Caco-2 (cell line): ENCODE measurements at regions not wholly inside any gene's neighbourhood (a gene's known extent, or its start where the extent isn't known, plus 50 kb on each side); places are given as distances from the start of the nearest gene placed in this dataset.

Experiments
- BruUV-seq: library from RNA; stranded (reverse); fragments of 400-500 nt; replicated peaks from 2 replicates; lab custom pipeline; 2021; lab: Mats Ljungman, UMichigan
- CTCF ChIA-PET: fragments of 300-600 bp; sonication (Branson Sonifier 250); formaldehyde crosslinking; loops from one replicate; lab custom pipeline; 2022; ENCODE audit warnings: antibody characterized with exemption; lab: Charles Lee
- POLR2A ChIA-PET: fragments of 300-600 bp; sonication (Branson Sonifier 250); formaldehyde crosslinking; loops from one replicate; lab custom pipeline; 2022; ENCODE audit warnings: antibody characterized with exemption; lab: Charles Lee
- DNase-seq, 2 experiments: peaks; one replicate each; pipeline versions ENCODE4 v3.0.0 to v3.0.0-alpha.2; 2020 to 2022
- H3K27me3 ChIP-seq: replicated peaks from 2 replicates; pipeline ENCODE4 v1.6.0; 2011; ENCODE audit warnings: low read length; ENCODE audit not compliant: control insufficient read depth, insufficient read depth
- H3K36me3 ChIP-seq: 2 replicates; pipeline ENCODE4 v1.5.1; 2011; ENCODE audit warnings: low read length; ENCODE audit not compliant: control insufficient read depth, insufficient read depth
- H3K4me1 ChIP-seq: fragments of 250-450 bp; sonication (Bioruptor Pico); 2 replicates; pipeline ENCODE4 v1.5.1; 2020; ENCODE audit warnings: mild to moderate bottlenecking
- H3K4me3 ChIP-seq: 2 replicates; pipeline ENCODE4 v1.5.1; 2011; ENCODE audit warnings: low read depth, mild to moderate bottlenecking, control low read depth, low read length
- H3K9me3 ChIP-seq: fragments of 250-450 bp; sonication (Bioruptor Pico); 2 replicates; pipeline ENCODE4 v1.5.1; 2020; ENCODE audit warnings: mild to moderate bottlenecking, moderate library complexity
- H3K27ac Mint-ChIP-seq: one replicate; pipeline ENCODE4 v1.8.0; 2022; ENCODE audit warnings: mixed read lengths; ENCODE audit not compliant: unreplicated experiment
- H3K27me3 Mint-ChIP-seq: one replicate; pipeline ENCODE4 v1.8.0; 2022; ENCODE audit warnings: mixed read lengths; ENCODE audit not compliant: insufficient read depth, unreplicated experiment
- H3K36me3 Mint-ChIP-seq: one replicate; pipeline ENCODE4 v1.8.0; 2022; ENCODE audit warnings: mild to moderate bottlenecking, mixed read lengths; ENCODE audit not compliant: insufficient read depth, unreplicated experiment
- H3K4me1 Mint-ChIP-seq: one replicate; pipeline ENCODE4 v1.8.0; 2022; ENCODE audit warnings: low read depth, mixed read lengths; ENCODE audit not compliant: unreplicated experiment
- H3K4me3 Mint-ChIP-seq: one replicate; pipeline ENCODE4 v1.8.0; 2022; ENCODE audit warnings: mild to moderate bottlenecking, moderate library complexity, mixed read lengths; ENCODE audit not compliant: unreplicated experiment
- H3K9me3 Mint-ChIP-seq: one replicate; pipeline ENCODE4 v1.8.0; 2022; ENCODE audit warnings: mixed read lengths; ENCODE audit not compliant: unreplicated experiment
- CTCF ChIP-seq, 2 experiments: fragments of 200-600 bp in 1 of 2; IDR thresholded peaks; 1 replicate in 1 of 2; 2 replicates in 1 of 2; pipeline versions ENCODE4 v1.5.1 to v1.8.0; 2011 to 2022; ENCODE audit warnings: antibody characterized with exemption in 1 of 2, control low read depth in 1 of 2, inconsistent platforms in 1 of 2, low read depth in 1 of 2, low read length in 1 of 2, mild to moderate bottlenecking in 1 of 2, moderate library complexity in 1 of 2; ENCODE audit not compliant: insufficient read depth in 1 of 2, severe bottlenecking in 1 of 2, unreplicated experiment in 1 of 2
- intact Hi-C: fragments of 100-400 bp; cut with micrococcal nuclease; formaldehyde crosslinking; loops from one replicate; pipeline ENCODE4 v1.10.0; 2022; ENCODE audit not compliant: unreplicated experiment

- no peaks in the 10 kb centered on the region for H3K9me3 ChIP-seq
- BruUV-seq: no TSS peak
- peaks cover 4% of the 10 kb centered on the region for H3K27me3 Mint-ChIP-seq
- intact Hi-C loops: no loop called here
- no peak overlapping the region for H3K4me3 ChIP-seq
- no peaks in the 10 kb centered on the region for H3K36me3 Mint-ChIP-seq
- no peak for DNase-seq
- no peaks in the 10 kb centered on the region for H3K27me3 ChIP-seq
- no peaks in the 10 kb centered on the region for H3K4me1 Mint-ChIP-seq
- H3K27ac Mint-ChIP-seq: no peak overlapping the region
- ChIA-PET CTCF (no interaction called here), POLR2A (no interaction called here)
- H3K36me3 ChIP-seq: no peaks in the 10 kb centered on the region
- no peaks in the 10 kb centered on the region for H3K9me3 Mint-ChIP-seq
- H3K4me3 Mint-ChIP-seq: no peak overlapping the region
- no peaks in the 10 kb centered on the region for H3K4me1 ChIP-seq
- no peak for TF ChIP-seq CTCF (IDR thresholded peaks at IDR 0.05; ENCODE audit: insufficient read depth in 1 of 2, low read depth in 1 of 2, low read length in 1 of 2, severe bottlenecking in 1 of 2, unreplicated experiment in 1 of 2)
Measured at GRCh38 chr15:87225436-87225835, 1031.1 kb downstream of the NTRK3 start.

- DNase-seq: no peak
Measured at GRCh38 chr15:87224404-87224803, 1032.1 kb downstream of the NTRK3 start.

GRCh38 chr15:87219650-87220615 is 1036.6 kb downstream of the NTRK3 start:
- CTCF ChIA-PET: no interaction called here
- Mint-ChIP-seq H3K36me3 (no peaks in the 10 kb centered on the region), H3K4me3 (no peak overlapping the region), H3K27me3 (peaks cover 5% of the 10 kb centered on the region), H3K9me3 (no peaks in the 10 kb centered on the region), H3K4me1 (no peaks in the 10 kb centered on the region), H3K27ac (no peak overlapping the region)
- TF ChIP-seq CTCF (IDR thresholded peaks at IDR 0.05; ENCODE audit: insufficient read depth in 1 of 2, low read depth in 1 of 2, low read length in 1 of 2, severe bottlenecking in 1 of 2, unreplicated experiment in 1 of 2): no peak
- intact Hi-C loops: no loop called here
- DNase-seq: no peak
- Histone ChIP-seq H3K4me1 (no peaks in the 10 kb centered on the region), H3K4me3 (no peak overlapping the region), H3K27me3 (no peaks in the 10 kb centered on the region), H3K9me3 (no peaks in the 10 kb centered on the region), H3K36me3 (no peaks in the 10 kb centered on the region)
- BruUV-seq: no TSS peak
- POLR2A ChIA-PET: no interaction called here

More at GRCh38 chr15:87224404-87224803, 1032.1 kb downstream of the NTRK3 start:
- Mint-ChIP-seq H3K4me3 (no peak overlapping the region), H3K27me3 (peaks cover 7% of the 10 kb centered on the region), H3K9me3 (no peaks in the 10 kb centered on the region), H3K36me3 (no peaks in the 10 kb centered on the region), H3K4me1 (no peaks in the 10 kb centered on the region), H3K27ac (no peak overlapping the region)
- Histone ChIP-seq H3K36me3 (no peaks in the 10 kb centered on the region), H3K9me3 (no peaks in the 10 kb centered on the region), H3K4me3 (no peak overlapping the region), H3K27me3 (no peaks in the 10 kb centered on the region), H3K4me1 (no peaks in the 10 kb centered on the region)
- POLR2A ChIA-PET: no interaction called here
- no peak for TF ChIP-seq CTCF (IDR thresholded peaks at IDR 0.05; ENCODE audit: insufficient read depth in 1 of 2, low read depth in 1 of 2, low read length in 1 of 2, severe bottlenecking in 1 of 2, unreplicated experiment in 1 of 2)
- BruUV-seq: no TSS peak
- intact Hi-C loops: no loop called here
- CTCF ChIA-PET: no interaction called here
